GM12878 (cell line): ENCODE measurements at regions not wholly inside any gene's neighbourhood (a gene's known extent, or its start where the extent isn't known, plus 50 kb on each side); places are given as distances from the start of the nearest gene placed in this dataset.

Source experiments
- CTCF ChIP-seq, 3 experiments: IDR thresholded peaks in 2 of 3; conservative IDR thresholded peaks in 1 of 3; 2 replicates each; pipeline ENCODE4 v1.5.1; 2011; ENCODE audit warnings: low read depth in 3 of 3, low read length in 3 of 3, mild to moderate bottlenecking in 3 of 3, control low read depth in 2 of 3, moderate library complexity in 2 of 3, inconsistent platforms in 1 of 3, mixed read lengths in 1 of 3; ENCODE audit not compliant: control insufficient read depth in 2 of 3, insufficient read depth in 1 of 3; ENCODE audit errors: extremely low read depth in 1 of 3
- EP300 ChIP-seq, 2 experiments: fragments of 150-350 bp in 1 of 2; IDR thresholded peaks; 2 replicates each; pipeline ENCODE4 v1.6.1; 2011 to 2012; ENCODE audit warnings: low read depth in 2 of 2, low read length in 2 of 2, borderline replicate concordance in 1 of 2, improper control_type of control experiment in 1 of 2, inconsistent platforms in 1 of 2; ENCODE audit not compliant: control insufficient read depth in 1 of 2
- ESRRA ChIP-seq: IDR thresholded peaks from 2 replicates; pipeline ENCODE4 v1.6.1; 2012; ENCODE audit warnings: mild to moderate bottlenecking, low read length, improper control_type of control experiment
- MXI1 ChIP-seq: fragments of 150-350 bp; IDR thresholded peaks from 2 replicates; pipeline ENCODE4 v1.6.1; 2011; ENCODE audit warnings: low read depth, mild to moderate bottlenecking, inconsistent platforms, low read length, improper control_type of control experiment
- TAF1 ChIP-seq: IDR thresholded peaks from 2 replicates; pipeline ENCODE4 v1.6.1; 2011; ENCODE audit warnings: mild to moderate bottlenecking, low read depth, low read length, borderline replicate concordance

DNA sequence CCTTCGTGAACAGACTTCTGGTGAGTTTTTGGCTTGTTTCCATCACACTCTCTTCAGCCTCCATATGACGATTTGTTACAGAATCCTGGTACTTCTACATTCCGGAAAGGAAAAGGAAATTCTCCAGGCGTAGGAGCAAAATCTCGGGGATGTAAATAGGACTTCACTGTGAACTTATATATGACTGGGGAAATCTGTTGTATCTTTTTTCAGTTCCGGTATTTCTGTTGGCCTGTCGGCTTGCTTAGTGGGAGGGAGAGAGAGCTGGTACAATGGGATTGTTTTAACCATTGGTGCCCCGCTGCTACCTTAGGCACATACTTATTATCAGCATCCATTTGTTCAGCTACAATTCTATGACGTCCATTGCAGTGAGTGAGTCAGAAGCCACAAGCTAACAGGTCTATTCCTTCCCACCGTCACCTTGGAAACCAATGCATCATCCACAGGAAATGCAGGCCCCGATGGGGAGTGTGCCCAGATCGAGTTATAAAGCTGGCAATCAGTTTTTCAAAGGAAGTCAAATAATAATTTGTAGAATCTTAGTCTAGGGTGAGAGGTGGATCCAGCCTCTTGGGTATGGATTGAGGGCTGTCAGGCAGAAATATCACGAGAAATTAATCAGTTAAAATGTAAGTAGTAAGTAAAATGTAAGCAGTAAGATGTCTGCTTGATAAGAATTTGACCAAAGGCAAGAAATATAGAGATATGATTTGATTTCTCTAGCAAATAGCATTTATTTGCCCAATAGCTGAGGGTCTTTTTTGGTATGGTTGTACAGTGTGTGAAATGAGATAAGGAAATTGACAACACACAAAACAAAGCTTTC lies 92.0 kb upstream of the MKLN1 start:
- TF ChIP-seq ESRRA = no peak
- TF ChIP-seq CTCF (IDR thresholded peaks at IDR 0.05 in 2 of 3, conservative IDR thresholded peaks at IDR 0.05 in 1 of 3; ENCODE audit: control insufficient read depth in 2 of 3, extremely low read depth in 1 of 3, insufficient read depth in 1 of 3, low read depth in 3 of 3, low read length in 3 of 3) = no peak
- TF ChIP-seq MXI1 = no peak
- no peak for TF ChIP-seq EP300 (IDR thresholded peaks at IDR 0.05; ENCODE audit: borderline replicate concordance in 1 of 2, control insufficient read depth in 1 of 2, low read depth in 2 of 2, low read length in 2 of 2)
- TF ChIP-seq TAF1 = no peak
